ENCODE measurements at regions not wholly inside any gene's neighbourhood (a gene's known extent, or its start where the extent isn't known, plus 50 kb on each side); places are given as distances from the start of the nearest gene placed in this dataset.

GRCh38 chr13:43983373-43983772, 103.7 kb downstream of the LACC1 start:
- TF ChIP-seq CTCF (conservative IDR thresholded peaks at IDR 0.05; ENCODE audit: low read depth in 2 of 2), result no peak
- TF ChIP-seq CREB1 (CRISPR knock-in tag; IDR thresholded peaks at IDR 0.05; ENCODE audit: low read depth), result no peak
- TF ChIP-seq EZH2 (IDR thresholded peaks at IDR 0.05; ENCODE audit: low read depth, unreplicated experiment), result no peak
- no peak for TF ChIP-seq REST (IDR thresholded peaks at IDR 0.05; ENCODE audit: unreplicated experiment)
- TF ChIP-seq EZH2phosphoT487 (IDR thresholded peaks at IDR 0.05; ENCODE audit: unreplicated experiment), result no peak
- no peak for TF ChIP-seq POLR2AphosphoS5 (IDR thresholded peaks at IDR 0.05; ENCODE audit: low read depth)
- TF ChIP-seq ETS1 (IDR thresholded peaks at IDR 0.05), result no peak
